Upper lobe of right lung (tissue), 1 donor: ENCODE measurements at regions not wholly inside any gene's neighbourhood (a gene's known extent, or its start where the extent isn't known, plus 50 kb on each side); places are given as distances from the start of the nearest gene placed in this dataset.

Source experiments
- ATAC-seq: fragments of 200-7000 bp; cut with Tn5 transposase; one replicate; pipeline ENCODE4 v1.9.1; 2020; ENCODE audit warnings: mild to moderate bottlenecking, moderate library complexity
- DNase-seq: peaks from one replicate; pipeline ENCODE4 v3.0.0-alpha.2; 2020
- H3K27ac ChIP-seq: fragments of 200-600 bp; one replicate; pipeline ENCODE4 v1.8.0; 2022
- H3K27me3 ChIP-seq: fragments of 200-600 bp; one replicate; pipeline ENCODE4 v1.8.0; 2022; ENCODE audit warnings: mild to moderate bottlenecking
- H3K36me3 ChIP-seq: fragments of 200-600 bp; one replicate; pipeline ENCODE4 v1.8.0; 2022
- H3K4me1 ChIP-seq: fragments of 200-600 bp; one replicate; pipeline ENCODE4 v1.8.0; 2022
- H3K4me3 ChIP-seq: fragments of 200-600 bp; one replicate; pipeline ENCODE4 v1.8.0; 2022; ENCODE audit warnings: mild to moderate bottlenecking
- H3K9me3 ChIP-seq: fragments of 200-600 bp; one replicate; pipeline ENCODE4 v1.8.0; 2022
- intact Hi-C: fragments of 100-400 bp; cut with DNase I; formaldehyde crosslinking; loops from one replicate; pipeline ENCODE4 v1.11.0; 2022
- TF ChIP-seq, protein P1 (sequence below): fragments of 200-600 bp; IDR thresholded peaks from one replicate; pipeline ENCODE4 v1.8.0; 2022; ENCODE audit warnings: antibody characterized with exemption
- donor health status: DM: no; HTN: yes; CAD: no; lungs with severe emphysema.

DNA sequence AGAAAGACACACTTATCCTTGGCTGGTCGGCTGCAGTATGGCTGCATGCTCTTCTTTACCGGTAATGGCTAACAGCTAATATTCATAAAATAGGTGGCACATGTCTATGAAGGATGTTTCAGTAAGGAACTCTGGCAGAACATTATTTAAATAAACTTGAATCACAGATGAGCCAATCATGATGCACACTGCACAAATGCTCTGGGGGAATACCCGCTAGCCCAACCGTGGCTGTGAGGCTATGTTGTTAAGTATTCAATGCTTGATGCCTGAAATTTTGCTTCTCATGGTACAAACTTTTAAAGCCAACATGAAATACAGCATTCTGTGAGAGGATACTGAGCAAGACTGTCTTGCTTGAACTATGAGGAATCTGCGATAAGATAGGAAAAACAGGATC is 505.8 kb downstream of the ZEB2 start:
- H3K27me3 ChIP-seq = no peaks in the 10 kb centered on the region
- DNase-seq (no peak), ATAC-seq (no peak)
- no peaks in the 10 kb centered on the region for H3K4me1 ChIP-seq
- no peak overlapping the region for H3K4me3 ChIP-seq
- no peaks in the 10 kb centered on the region for H3K36me3 ChIP-seq
- intact Hi-C loops = no loop called here
- no peaks in the 10 kb centered on the region for H3K9me3 ChIP-seq
- no peak overlapping the region for H3K27ac ChIP-seq
- TF ChIP-seq, protein P1, sequence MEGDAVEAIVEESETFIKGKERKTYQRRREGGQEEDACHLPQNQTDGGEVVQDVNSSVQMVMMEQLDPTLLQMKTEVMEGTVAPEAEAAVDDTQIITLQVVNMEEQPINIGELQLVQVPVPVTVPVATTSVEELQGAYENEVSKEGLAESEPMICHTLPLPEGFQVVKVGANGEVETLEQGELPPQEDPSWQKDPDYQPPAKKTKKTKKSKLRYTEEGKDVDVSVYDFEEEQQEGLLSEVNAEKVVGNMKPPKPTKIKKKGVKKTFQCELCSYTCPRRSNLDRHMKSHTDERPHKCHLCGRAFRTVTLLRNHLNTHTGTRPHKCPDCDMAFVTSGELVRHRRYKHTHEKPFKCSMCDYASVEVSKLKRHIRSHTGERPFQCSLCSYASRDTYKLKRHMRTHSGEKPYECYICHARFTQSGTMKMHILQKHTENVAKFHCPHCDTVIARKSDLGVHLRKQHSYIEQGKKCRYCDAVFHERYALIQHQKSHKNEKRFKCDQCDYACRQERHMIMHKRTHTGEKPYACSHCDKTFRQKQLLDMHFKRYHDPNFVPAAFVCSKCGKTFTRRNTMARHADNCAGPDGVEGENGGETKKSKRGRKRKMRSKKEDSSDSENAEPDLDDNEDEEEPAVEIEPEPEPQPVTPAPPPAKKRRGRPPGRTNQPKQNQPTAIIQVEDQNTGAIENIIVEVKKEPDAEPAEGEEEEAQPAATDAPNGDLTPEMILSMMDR = no peak

DNA sequence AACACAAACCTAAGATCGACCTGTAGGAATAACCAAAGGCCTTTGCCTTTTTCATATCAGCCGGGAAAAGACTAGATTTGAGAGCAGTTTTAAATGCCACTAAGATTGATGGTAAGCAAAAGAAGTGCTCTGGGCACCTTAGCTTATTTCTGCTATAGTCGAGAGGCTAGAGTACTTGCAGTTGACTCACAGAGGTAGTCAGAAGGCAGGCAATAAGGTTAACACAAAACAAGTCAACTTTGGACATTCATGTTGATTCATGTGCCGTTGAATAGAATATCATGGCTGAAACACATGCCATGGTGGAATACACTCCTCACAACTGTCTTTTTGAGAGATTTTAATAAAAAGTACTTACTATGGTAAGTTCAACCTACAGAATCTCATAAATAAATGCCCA is 507.6 kb downstream of the ZEB2 start:
- no peaks in the 10 kb centered on the region for H3K36me3 ChIP-seq
- ATAC-seq = no peak
- no peak overlapping the region for H3K27ac ChIP-seq
- H3K9me3 ChIP-seq = no peaks in the 10 kb centered on the region
- H3K4me3 ChIP-seq = no peak overlapping the region
- no peak for DNase-seq
- TF ChIP-seq, protein P1 = no peak
- intact Hi-C loops = no loop called here
- no peaks in the 10 kb centered on the region for H3K27me3 ChIP-seq
- no peaks in the 10 kb centered on the region for H3K4me1 ChIP-seq

DNA sequence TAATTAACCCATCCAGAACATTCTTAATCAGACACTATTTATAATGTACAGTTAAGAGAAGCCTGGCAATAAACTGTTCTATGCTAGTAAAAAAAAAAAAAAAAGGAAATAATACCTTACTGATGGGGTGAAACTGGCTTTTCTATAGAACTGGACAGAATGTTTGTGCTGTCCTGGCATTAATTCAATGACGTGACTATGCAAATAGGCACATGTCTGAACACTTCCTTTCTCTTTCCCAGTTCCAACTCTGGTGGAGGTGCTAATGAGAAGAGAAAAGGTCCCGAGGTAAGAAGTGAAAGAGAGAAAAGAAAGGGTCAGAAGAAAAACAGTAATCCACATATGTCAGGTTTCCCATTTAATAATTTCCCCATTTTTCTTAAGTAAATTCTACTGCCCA is 508.4 kb downstream of the ZEB2 start:
- no peaks in the 10 kb centered on the region for H3K27me3 ChIP-seq
- no peaks in the 10 kb centered on the region for H3K9me3 ChIP-seq
- no peak for ATAC-seq
- intact Hi-C loops = no loop called here
- H3K27ac ChIP-seq = no peak overlapping the region
- H3K36me3 ChIP-seq = no peaks in the 10 kb centered on the region
- no peak for DNase-seq
- H3K4me3 ChIP-seq = no peak overlapping the region
- no peaks in the 10 kb centered on the region for H3K4me1 ChIP-seq
- TF ChIP-seq, protein P1 = no peak

DNA sequence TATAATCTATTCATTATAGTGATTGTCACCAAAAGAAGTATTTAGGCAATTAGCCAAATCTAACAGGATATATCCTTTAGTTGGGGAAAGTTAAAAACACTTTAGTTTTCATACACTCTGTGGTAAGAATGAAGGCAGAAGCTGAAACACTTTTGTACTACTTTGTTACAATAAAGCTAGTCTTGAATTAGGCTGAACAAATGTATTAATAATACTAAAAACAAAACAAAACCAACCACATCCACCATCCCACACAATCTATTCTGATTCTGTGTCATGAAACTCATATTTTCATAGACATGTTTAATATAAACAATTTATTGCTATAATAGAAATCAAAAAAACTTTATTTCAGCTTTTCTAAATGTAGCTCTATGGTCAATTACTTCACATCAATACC is 508.8 kb downstream of the ZEB2 start:
- H3K36me3 ChIP-seq = no peaks in the 10 kb centered on the region
- TF ChIP-seq, protein P1 = no peak

DNA sequence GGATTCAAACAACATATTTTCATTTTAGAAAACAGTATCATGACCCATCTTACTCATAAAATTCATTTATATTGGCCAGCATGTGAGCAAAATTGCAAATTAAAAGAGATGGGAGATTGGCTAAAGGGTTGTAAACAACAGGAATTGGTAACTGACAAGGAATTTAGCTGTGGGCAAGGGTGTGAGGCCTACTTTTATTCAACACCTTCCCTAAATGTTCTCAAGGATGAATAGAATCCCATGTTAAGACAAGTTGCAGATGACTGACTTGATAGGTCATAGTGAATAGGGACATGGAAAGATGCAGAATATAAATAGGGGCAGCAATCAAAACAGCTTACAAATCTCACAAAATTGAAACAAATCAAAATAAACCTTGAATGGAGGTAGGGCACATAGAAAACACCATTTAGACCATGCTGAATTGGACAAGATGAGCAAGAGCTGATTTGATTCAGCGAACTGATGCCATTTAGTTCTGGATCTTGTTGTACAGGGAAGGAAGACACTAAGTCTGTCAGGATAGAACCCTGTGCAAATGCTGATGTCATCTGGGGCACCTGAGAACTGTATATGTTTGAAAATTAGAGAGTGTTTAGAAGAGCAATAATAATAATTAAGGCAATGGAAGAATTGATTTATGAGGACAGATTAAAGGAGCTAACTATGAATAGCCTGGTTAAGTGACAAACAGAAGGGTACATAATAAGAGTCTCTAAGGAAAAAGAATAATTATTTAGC is 509.7 kb downstream of the ZEB2 start:
- no peak for ATAC-seq
- TF ChIP-seq, protein P1 = no peak

More for the DNA sequence above, 508.8 kb downstream of the ZEB2 start:
- no peaks in the 10 kb centered on the region for H3K4me1 ChIP-seq
- H3K9me3 ChIP-seq = no peaks in the 10 kb centered on the region
- no peaks in the 10 kb centered on the region for H3K27me3 ChIP-seq
- intact Hi-C loops = no loop called here
- ATAC-seq = no peak
- H3K4me3 ChIP-seq = no peak overlapping the region
- no peak for DNase-seq
- no peak overlapping the region for H3K27ac ChIP-seq

DNA sequence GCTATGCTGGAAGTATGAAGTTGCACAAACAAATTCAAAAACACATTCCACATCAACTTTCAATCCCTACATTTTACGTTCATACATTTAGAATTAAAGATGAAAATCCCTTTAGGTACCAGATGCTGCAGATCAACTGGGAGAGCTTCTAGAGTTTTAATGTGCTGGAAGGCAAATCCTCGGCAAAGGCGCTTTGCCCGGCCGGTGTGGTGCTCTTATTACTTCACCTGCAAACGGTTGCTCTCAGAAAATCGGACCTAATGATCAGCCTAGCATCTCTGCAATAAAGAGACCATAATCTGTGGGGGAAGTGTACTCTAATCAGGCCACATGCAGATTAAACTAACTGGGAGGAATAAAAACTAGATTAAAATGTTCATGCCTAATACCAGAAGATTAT is 513.8 kb downstream of the ZEB2 start:
- DNase-seq = no peak
- H3K4me3 ChIP-seq = no peak overlapping the region
- H3K27ac ChIP-seq = no peak overlapping the region
- no peaks in the 10 kb centered on the region for H3K9me3 ChIP-seq
- intact Hi-C loops = no loop called here
- no peaks in the 10 kb centered on the region for H3K36me3 ChIP-seq
- TF ChIP-seq, protein P1 = no peak
- ATAC-seq = no peak
- H3K4me1 ChIP-seq = no peaks in the 10 kb centered on the region
- no peaks in the 10 kb centered on the region for H3K27me3 ChIP-seq

More for the DNA sequence above, 509.7 kb downstream of the ZEB2 start:
- no peaks in the 10 kb centered on the region for H3K27me3 ChIP-seq
- H3K27ac ChIP-seq = no peak overlapping the region
- DNase-seq = no peak
- no peak overlapping the region for H3K4me3 ChIP-seq
- no peaks in the 10 kb centered on the region for H3K4me1 ChIP-seq
- intact Hi-C loops = no loop called here
- H3K9me3 ChIP-seq = no peaks in the 10 kb centered on the region
- H3K36me3 ChIP-seq = no peaks in the 10 kb centered on the region
